ENCODE measurements at regions not wholly inside any gene's neighbourhood (a gene's known extent, or its start where the extent isn't known, plus 50 kb on each side); places are given as distances from the start of the nearest gene placed in this dataset.

DNA sequence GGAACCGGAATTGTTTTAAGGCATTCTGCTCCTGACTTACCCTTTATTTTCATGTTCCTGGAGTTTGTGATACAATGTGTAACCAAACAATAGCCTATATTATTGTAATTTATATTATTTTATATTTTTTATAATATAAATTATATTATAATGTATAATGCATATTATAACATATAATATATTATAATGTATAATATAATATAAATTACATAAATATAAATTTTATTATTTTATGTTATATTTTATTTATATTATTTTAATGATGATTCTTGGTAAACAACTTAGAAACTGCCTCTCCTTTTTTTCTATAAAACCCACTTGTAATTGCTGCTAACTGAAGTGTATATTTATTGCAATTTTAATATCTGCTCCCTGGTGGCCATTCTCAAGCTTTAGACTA lies 629.1 kb downstream of the MMUT start:
- no peak for TF ChIP-seq CTCF (IDR thresholded peaks at IDR 0.05)
- no peak for TF ChIP-seq POLR2A (IDR thresholded peaks at IDR 0.05)
